HG03571 (cell line): ENCODE measurements at regions not wholly inside any gene's neighbourhood (a gene's known extent, or its start where the extent isn't known, plus 50 kb on each side); places are given as distances from the start of the nearest gene placed in this dataset.

Experiments
- ATAC-seq: cut with Tn5 transposase; IDR thresholded peaks from one replicate; pipeline ENCODE4 v1.9.1; 2021; ENCODE audit not compliant: unreplicated experiment

- no peak for ATAC-seq
Observed at GRCh38 chr13:78428646-78429045, 174.7 kb downstream of the POU4F1 start.

GRCh38 chr13:78426183-78426582 lies 177.2 kb downstream of the POU4F1 start:
- ATAC-seq, result no peak

GRCh38 chr13:78420814-78421213 lies 182.5 kb downstream of the POU4F1 start:
- no peak for ATAC-seq

- ATAC-seq, result no peak
Observed at GRCh38 chr13:78413887-78414553, 189.3 kb downstream of the POU4F1 start.

- ATAC-seq, result no peak
Observed at GRCh38 chr13:78410847-78411246, 192.5 kb downstream of the POU4F1 start.

DNA sequence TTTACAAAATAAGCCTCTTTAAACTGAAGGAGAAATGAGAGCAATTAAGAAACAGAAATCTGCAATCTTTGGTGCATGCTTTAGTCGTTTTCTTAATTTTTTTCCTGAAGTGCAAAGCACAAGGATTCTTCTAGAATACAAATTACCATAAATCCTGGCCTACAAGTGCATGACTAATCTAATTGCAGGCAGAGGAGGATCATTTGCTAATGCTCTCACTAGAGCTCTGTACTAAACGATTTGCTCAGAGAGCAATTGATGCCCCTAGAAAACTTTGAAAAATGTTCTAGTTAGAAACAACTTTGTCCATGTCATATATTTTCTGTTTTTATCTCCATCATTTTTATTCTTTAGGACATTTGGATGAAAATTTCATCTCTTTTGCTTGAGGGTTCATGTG lies 193.2 kb downstream of the POU4F1 start:
- no peak for ATAC-seq

DNA sequence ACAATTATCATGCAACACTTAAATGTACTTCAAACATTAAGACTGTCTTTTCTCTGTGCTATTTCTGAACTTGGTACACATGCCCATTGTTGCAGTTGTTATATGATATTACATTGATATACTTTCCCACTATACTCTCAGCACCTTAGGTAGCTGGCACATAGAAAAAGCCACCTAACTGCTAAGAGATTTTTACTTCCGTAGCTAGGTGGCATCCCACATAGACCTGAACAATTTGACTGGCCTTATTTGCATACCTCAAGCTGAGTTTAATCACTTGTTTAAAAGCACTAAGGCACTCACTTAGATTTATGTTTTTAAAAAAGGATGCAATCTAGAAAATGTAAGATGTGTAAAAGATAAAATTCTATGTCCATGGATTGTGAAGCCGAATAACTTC lies 194.2 kb downstream of the POU4F1 start:
- ATAC-seq, result no peak

DNA sequence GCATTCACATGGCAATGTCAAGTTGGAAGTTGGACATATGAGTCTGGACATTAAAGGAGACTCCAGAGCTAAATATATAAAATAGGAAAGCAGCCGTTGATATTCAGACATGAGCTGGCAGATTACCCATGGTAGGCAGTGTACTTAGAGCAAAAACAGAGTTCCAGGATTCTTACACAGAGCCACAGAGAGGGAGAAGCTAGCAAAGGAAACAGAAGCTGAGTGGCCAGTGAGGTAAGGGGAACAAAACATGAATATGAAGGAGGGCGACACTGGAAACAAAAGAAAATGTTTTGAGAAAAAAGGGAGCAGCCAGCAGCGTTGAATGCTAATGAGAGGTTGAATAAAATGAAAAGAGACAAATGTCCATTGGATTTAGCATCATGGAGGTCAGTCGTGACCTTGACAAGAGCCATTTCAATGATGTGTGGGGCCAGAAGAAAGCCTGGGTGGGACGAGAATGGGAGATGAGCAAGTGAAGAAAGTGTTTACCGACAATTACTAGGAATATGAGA lies 198.4 kb downstream of the POU4F1 start:
- ATAC-seq, result no peak

DNA sequence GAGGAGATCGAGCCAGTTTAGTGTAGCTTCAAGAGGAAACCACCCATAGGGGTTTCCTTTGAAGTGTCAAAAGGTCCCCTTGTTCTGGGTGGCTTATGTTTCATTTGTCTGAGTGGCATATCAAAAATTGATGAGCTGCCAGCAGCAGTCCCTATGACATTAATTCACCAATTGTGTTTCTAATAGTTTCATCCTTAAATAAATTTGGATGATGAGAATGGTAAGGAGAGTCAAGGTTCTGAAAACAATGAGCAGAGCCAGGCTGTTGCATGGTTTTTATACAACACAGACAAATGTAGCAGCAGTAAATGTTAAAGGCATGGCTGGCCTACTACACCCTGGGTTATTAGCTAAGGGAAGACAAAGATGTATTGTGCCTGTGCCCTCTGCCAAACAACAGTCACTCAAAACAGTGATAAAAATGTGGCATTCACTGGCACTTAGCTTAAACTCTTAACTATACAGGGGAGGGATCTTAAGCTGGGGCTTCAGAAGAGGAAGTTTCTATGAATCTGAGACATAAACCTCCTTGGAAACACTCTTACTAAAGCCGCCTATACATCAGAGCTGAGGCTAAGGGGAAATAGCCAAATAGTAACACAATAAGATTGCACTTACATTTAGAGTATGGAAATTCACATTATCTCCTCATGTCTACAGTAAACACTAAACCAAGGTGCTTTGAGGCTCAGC lies 200.5 kb downstream of the POU4F1 start:
- ATAC-seq, result no peak

DNA sequence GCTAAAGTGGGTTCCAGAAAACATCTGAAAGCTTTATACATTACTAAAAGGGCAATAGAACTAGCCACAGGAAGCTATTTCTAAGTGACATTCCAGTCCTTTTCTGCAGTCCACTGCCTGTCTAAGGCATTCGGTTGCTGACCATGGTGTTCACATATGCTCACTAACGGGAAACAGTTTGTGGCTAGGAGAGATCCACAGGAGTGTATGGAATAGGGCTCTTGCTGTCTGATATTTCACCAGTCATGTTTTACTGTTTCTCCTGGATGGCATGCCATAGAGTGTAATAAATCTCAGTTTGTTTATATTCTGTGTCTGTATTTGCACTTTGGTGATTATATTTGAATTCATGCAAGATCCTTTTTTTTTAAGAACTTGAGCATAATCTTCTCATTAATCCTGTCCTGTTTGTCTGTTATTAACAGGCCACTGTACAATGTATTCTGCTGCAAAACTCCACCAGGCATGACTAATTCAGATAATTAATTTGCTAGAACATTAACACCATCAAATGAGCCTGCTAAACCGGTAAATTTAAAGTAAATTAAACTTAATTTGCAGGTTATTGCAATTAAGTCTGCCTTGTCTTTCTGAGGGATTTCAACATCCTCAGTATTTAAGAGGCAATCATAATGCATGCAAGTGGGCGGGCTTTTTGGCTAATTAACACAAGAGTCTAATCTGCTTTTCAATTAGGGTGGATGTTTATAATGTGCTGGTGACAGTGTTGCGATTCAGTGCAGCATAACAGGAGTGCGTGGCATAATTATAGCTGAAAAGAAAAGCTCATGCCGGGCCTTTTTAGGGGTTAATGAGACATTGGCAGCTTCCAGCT lies 201.3 kb downstream of the POU4F1 start:
- no peak for ATAC-seq

DNA sequence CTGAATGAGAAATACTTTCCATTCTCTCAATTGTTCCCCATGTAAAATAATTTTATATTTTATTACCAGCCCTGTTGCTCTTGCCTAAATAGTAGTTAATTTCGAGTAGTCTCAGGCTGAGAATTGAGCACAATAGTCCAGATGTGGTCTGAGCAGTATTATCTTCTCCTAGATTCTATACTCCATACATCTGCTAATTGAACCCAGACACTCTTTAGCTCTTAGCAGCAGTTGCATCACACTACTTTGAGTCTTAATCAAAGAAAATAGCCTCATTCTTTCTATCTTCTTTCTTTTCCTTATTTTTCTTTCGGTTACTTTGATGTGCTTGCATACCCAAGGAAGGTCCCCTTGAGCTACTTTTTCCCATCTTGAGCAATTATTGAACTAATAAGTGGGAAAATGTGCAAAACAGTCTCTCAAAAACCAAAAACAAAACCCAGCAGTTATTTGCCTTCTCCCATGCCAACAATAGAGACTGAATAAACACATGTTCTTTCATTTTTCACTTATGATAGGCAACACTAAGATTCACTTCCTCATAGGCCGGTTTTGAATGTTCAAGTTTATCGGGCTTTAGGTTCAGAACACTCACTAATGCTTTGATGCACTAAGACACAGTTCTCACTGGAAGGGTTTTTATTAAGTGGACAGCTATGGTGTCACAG lies 204.5 kb downstream of the POU4F1 start:
- peak; percentile 77 for ATAC-seq

- ATAC-seq, result no peak
Observed at GRCh38 chr13:78393286-78394142, 209.8 kb downstream of the POU4F1 start.

DNA sequence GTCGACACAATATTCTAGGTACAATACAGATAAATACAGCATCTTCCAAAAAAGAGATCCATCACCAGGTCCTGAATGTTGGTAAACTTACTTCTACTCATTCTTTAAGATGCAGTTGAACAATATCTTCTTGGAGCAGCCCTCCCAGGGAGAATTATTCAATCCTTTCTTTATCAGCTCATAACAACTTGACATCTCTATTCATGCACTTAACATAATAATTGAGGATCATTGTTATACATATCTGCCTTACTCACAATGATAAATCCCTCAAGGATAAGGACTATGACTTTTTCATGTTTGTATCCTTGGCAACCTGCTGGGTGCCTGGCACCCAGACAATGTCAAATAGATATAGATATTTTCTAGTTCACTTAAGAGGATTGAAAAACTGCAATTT lies 219.5 kb downstream of the POU4F1 start:
- ATAC-seq, result no peak

GRCh38 chr13:78383071-78383484 lies 220.3 kb downstream of the POU4F1 start:
- ATAC-seq, result no peak

GRCh38 chr13:78382491-78382890 lies 220.9 kb downstream of the POU4F1 start:
- no peak for ATAC-seq

DNA sequence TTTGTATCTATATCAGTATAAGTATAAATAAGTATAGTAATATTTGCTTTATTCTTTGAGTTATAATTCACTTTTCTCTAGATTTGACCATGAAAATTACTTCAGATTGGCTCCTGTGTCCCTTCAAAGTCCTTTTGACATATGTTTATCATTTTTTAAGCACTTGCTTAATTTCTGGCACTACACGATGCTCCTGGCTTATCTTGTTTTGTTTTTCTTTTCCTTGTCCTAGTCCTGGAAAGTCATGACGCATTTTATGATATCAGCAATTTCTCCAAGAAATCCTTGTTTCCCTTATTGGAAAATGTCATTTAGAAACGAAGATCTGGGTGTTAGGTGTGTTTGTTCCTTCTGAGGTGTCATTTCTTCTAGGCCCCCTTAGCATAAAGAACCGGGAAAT lies 226.5 kb downstream of the POU4F1 start:
- no peak for ATAC-seq

DNA sequence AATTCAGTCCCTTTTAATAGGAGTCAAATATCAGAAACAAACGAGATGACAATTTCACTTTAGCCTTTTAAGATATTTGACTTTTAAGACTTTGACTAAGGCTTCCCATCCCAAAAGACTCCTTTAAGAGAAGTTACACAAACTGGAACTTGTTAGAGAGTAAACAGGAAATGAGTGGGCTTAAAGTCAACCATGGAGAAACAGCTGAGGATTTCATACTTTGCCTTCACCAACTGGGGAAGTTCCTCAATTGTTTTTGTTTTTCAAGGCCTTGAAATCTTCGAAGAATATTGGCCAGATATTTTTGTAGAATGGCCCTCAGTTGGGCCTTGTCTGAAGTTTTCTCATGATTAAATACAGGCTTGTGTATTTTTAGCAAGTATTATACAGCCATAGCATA lies 227.3 kb downstream of the POU4F1 start:
- no peak for ATAC-seq

GRCh38 chr13:78372581-78372980 lies 230.8 kb downstream of the POU4F1 start:
- no peak for ATAC-seq

GRCh38 chr13:78370231-78370630 lies 233.1 kb downstream of the POU4F1 start:
- ATAC-seq, result no peak

DNA sequence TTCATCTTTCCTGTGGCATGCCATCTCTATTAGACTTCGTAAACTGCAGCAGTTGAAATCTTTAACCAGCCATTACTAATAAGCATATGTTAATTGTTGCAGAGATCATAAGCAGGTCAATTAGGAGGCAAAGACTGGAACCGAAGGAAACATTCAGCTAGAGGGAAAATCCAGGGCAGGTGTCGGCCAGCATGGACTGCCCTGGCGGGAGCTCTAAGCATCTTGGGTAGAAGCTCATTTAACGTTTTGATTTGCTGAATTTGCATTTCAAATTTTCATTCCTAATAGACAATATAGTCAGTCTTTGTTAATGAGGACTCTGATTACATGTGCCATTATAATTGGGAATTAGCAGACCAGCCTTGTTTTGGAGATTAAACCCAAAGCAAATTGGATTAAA lies 238.6 kb downstream of the POU4F1 start:
- no peak for ATAC-seq
